ENCODE measurements at regions not wholly inside any gene's neighbourhood (a gene's known extent, or its start where the extent isn't known, plus 50 kb on each side); places are given as distances from the start of the nearest gene placed in this dataset.

GRCh38 chr2:40886100-40886499 lies 434.2 kb upstream of the SLC8A1 start:
- Histone ChIP-seq H3K27ac (ENCODE audit: control insufficient read depth, insufficient read depth) (no peak overlapping the region), H3K27me3 (replicated peaks in 1 of 2; ENCODE audit: control insufficient read depth in 2 of 2, insufficient read depth in 2 of 2, low read length in 1 of 2) (no peaks in the 10 kb centered on the region), H3K4me1 (ENCODE audit: control insufficient read depth, insufficient read depth, low read length) (no peaks in the 10 kb centered on the region), H3K4me2 (ENCODE audit: control insufficient read depth, insufficient read depth) (no peak overlapping the region), H3K79me2 (ENCODE audit: control insufficient read depth, insufficient read depth, low read length) (no peaks in the 10 kb centered on the region), H2AFZ (ENCODE audit: control insufficient read depth, low read depth, low read length) (no peak overlapping the region), H3K9me3 (replicated peaks; ENCODE audit: control insufficient read depth, insufficient read depth, low read length) (no peaks in the 10 kb centered on the region), H3K9ac (ENCODE audit: control insufficient read depth, insufficient read depth, low read length) (no peak overlapping the region), H3K4me3 (no peak overlapping the region), H3K36me3 (ENCODE audit: control insufficient read depth in 2 of 2, insufficient read depth in 2 of 2, low read length in 1 of 2) (no peaks in the 10 kb centered on the region), H4K20me1 (ENCODE audit: control insufficient read depth, insufficient read depth) (no peaks in the 10 kb centered on the region)
- RAD21 ChIA-PET (ENCODE audit: unreplicated experiment): no interaction called here
- SMC1A ChIA-PET (ENCODE audit: uncharacterized antibody, unreplicated experiment): no interaction called here
- DNase-seq (ENCODE audit: low read depth, low spot score) (no peak), FAIRE-seq (no peak), ATAC-seq (no peak)
- CTCF ChIA-PET: interaction anchor here (1.0 kb wide), 1 partner anchor 12 kb away, joined by 3 read pairs; no protein-coding TSS in a partner anchor
- POLR2A ChIA-PET: no interaction called here
- intact Hi-C loops (cut with micrococcal nuclease; ENCODE audit: unreplicated experiment): no loop called here
- TF ChIP-seq SMAD1 (IDR thresholded peaks at IDR 0.05; ENCODE audit: low read depth, partially characterized antibody) (no peak), CBX5 (IDR thresholded peaks at IDR 0.05; ENCODE audit: low read depth) (no peak), YBX1 (IDR thresholded peaks at IDR 0.05) (no peak), CHD4 (IDR thresholded peaks at IDR 0.05) (no peak), BACH1 (IDR thresholded peaks at IDR 0.05; ENCODE audit: borderline replicate concordance) (no peak)
- WGBS (ENCODE audit: insufficient coverage, insufficient replicate concordance, low lambda C conversion rate, missing lambda C conversion rate): 14% methylated on average over 1 of the region's 1 CpG
- in situ Hi-C loops (cut with MboI): no loop called here
- BruUV-seq (replicated peaks): no TSS peak

GRCh38 chr2:40886655-40887054 lies 434.8 kb upstream of the SLC8A1 start:
- Histone ChIP-seq H4K20me1 (ENCODE audit: control insufficient read depth, insufficient read depth) (no peaks in the 10 kb centered on the region), H3K79me2 (ENCODE audit: control insufficient read depth, insufficient read depth, low read length) (no peaks in the 10 kb centered on the region), H3K4me2 (ENCODE audit: control insufficient read depth, insufficient read depth) (no peak overlapping the region), H3K4me1 (ENCODE audit: control insufficient read depth, insufficient read depth, low read length) (no peaks in the 10 kb centered on the region), H3K9me3 (replicated peaks; ENCODE audit: control insufficient read depth, insufficient read depth, low read length) (no peaks in the 10 kb centered on the region), H3K27me3 (replicated peaks in 1 of 2; ENCODE audit: control insufficient read depth in 2 of 2, insufficient read depth in 2 of 2, low read length in 1 of 2) (no peaks in the 10 kb centered on the region), H3K4me3 (no peak overlapping the region), H2AFZ (ENCODE audit: control insufficient read depth, low read depth, low read length) (no peak overlapping the region), H3K36me3 (ENCODE audit: control insufficient read depth in 2 of 2, insufficient read depth in 2 of 2, low read length in 1 of 2) (no peaks in the 10 kb centered on the region), H3K9ac (ENCODE audit: control insufficient read depth, insufficient read depth, low read length) (no peak overlapping the region), H3K27ac (ENCODE audit: control insufficient read depth, insufficient read depth) (no peak overlapping the region)
- SMC1A ChIA-PET (ENCODE audit: uncharacterized antibody, unreplicated experiment): no interaction called here
- RAD21 ChIA-PET (ENCODE audit: unreplicated experiment): no interaction called here
- WGBS (ENCODE audit: insufficient coverage, insufficient replicate concordance, low lambda C conversion rate, missing lambda C conversion rate): 4% methylated on average over 1 of the region's 1 CpG
- in situ Hi-C loops (cut with MboI) (no loop called here), intact Hi-C loops (cut with micrococcal nuclease; ENCODE audit: unreplicated experiment) (no loop called here)
- CTCF ChIA-PET: interaction anchor here (1.0 kb wide), 1 partner anchor 12 kb away, joined by 3 read pairs; no protein-coding TSS in a partner anchor
- POLR2A ChIA-PET: no interaction called here
- FAIRE-seq: no peak
- no peak for DNase-seq (ENCODE audit: low read depth, low spot score)
- ATAC-seq: no peak
- BruUV-seq (replicated peaks): no TSS peak
- TF ChIP-seq TAF1 (IDR thresholded peaks at IDR 0.05; ENCODE audit: borderline replicate concordance, low read depth, low read length): no peak
- TF ChIP-seq CBX5 (IDR thresholded peaks at IDR 0.05; ENCODE audit: low read depth): no peak
- no peak for TF ChIP-seq POLR2A (IDR thresholded peaks at IDR 0.05; ENCODE audit: low read depth, low read length)
- TF ChIP-seq ATF7 (IDR thresholded peaks at IDR 0.05; ENCODE audit: low read depth): no peak
- no peak for TF ChIP-seq STAT3 (IDR thresholded peaks at IDR 0.05; ENCODE audit: low read depth, low read length)
- no peak for TF ChIP-seq MTA2 (IDR thresholded peaks at IDR 0.05; ENCODE audit: low read depth)
- TF ChIP-seq ZBTB40 (IDR thresholded peaks at IDR 0.05; ENCODE audit: borderline replicate concordance): no peak
- TF ChIP-seq SMC3 (IDR thresholded peaks at IDR 0.05; ENCODE audit: borderline replicate concordance, low read length): no peak
- TF ChIP-seq PBX3 (IDR thresholded peaks at IDR 0.05; ENCODE audit: insufficient replicate concordance, low read depth, low read length): no peak
- TF ChIP-seq RAD21 (IDR thresholded peaks at IDR 0.05; ENCODE audit: insufficient read depth, low read depth, low read length): no peak
- TF ChIP-seq WRNIP1 (IDR thresholded peaks at IDR 0.05; ENCODE audit: borderline replicate concordance, low read depth, low read length): no peak
- TF ChIP-seq RELA (IDR thresholded peaks at IDR 0.05; ENCODE audit: borderline replicate concordance, partially characterized antibody): no peak

Measured in GM12878 (cell line).